K562 (cell line): ENCODE measurements at regions not wholly inside any gene's neighbourhood (a gene's known extent, or its start where the extent isn't known, plus 50 kb on each side); places are given as distances from the start of the nearest gene placed in this dataset.

ENCODE experiments used
- ATAC-seq: fragments of 200-7000 bp; cut with Tn5 transposase; 3 replicates; pipeline ENCODE4 v1.9.1; 2020; ENCODE audit warnings: moderate library complexity
- BruUV-seq: library from RNA; stranded (reverse); fragments of 400-500 nt; replicated peaks from 2 replicates; lab custom pipeline; 2021; lab: Mats Ljungman, UMichigan
- CTCF ChIA-PET: fragments of 300-600 bp; formaldehyde crosslinking; extraction: SDS; loops from one replicate; lab custom pipeline; 2021; ENCODE audit warnings: low intra/inter-chr PET ratio; lab: Yijun Ruan, JAX
- POLR2A ChIA-PET: fragments of 300-600, 350-650 bp; sonication (Branson Sonifier 250); formaldehyde crosslinking; extraction: SDS; loops from one replicate; lab custom pipeline; 2021; ENCODE audit warnings: antibody characterized with exemption, inconsistent platforms; lab: Yijun Ruan, JAX
- DNase-seq, 4 experiments: peaks; one replicate each; pipeline versions ENCODE4 v3.0.0 to v3.0.0-alpha.2; 2011 to 2018; ENCODE audit warnings: low spot score in 3 of 4, mixed read lengths in 3 of 4; ENCODE audit errors: extremely low read depth in 1 of 4
- FAIRE-seq: peaks from 2 replicates; lab custom pipeline; 2011; peaks lifted over from hg19 to GRCh38; lab: Jason Lieb, UNC
- H2AFZ ChIP-seq: 2 replicates; pipeline ENCODE4 v1.6.0; 2011; ENCODE audit warnings: low read depth, low read length, control low read depth, inconsistent platforms
- H3K27ac ChIP-seq: fragments of 200-600 bp; 3 replicates; pipeline ENCODE4 v1.8.0; 2011; ENCODE audit warnings: low read depth, mild to moderate bottlenecking, control low read depth, inconsistent platforms, low read length, moderate library complexity, mixed read lengths; ENCODE audit errors: extremely low read depth
- H3K27me3 ChIP-seq, 2 experiments: fragments of 300-600 bp in 1 of 2; 2 replicates in 1 of 2; 3 replicates in 1 of 2; pipeline versions ENCODE4 v1.6.0 to v1.8.0; 2011; ENCODE audit warnings: inconsistent platforms in 2 of 2, low read length in 2 of 2, mild to moderate bottlenecking in 1 of 2, mixed read lengths in 1 of 2, moderate library complexity in 1 of 2; ENCODE audit not compliant: control insufficient read depth in 2 of 2, insufficient read depth in 2 of 2
- H3K36me3 ChIP-seq: fragments of 300-600 bp; 3 replicates; pipeline ENCODE4 v1.8.0; 2011; ENCODE audit warnings: mild to moderate bottlenecking, low read length, inconsistent platforms; ENCODE audit not compliant: control insufficient read depth, insufficient read depth
- H3K4me1 ChIP-seq, 2 experiments: fragments of 200-600 bp in 1 of 2; replicated peaks in 1 of 2; 2 replicates in 1 of 2; 3 replicates in 1 of 2; pipeline versions ENCODE4 v1.5.1 to v1.8.0; 2011; ENCODE audit warnings: inconsistent platforms in 2 of 2, low read length in 2 of 2, mild to moderate bottlenecking in 1 of 2, mixed read lengths in 1 of 2, moderate library complexity in 1 of 2; ENCODE audit not compliant: control insufficient read depth in 2 of 2, insufficient read depth in 2 of 2
- H3K4me2 ChIP-seq: 2 replicates; pipeline ENCODE4 v1.6.1; 2011; ENCODE audit warnings: low read length, control low read depth, inconsistent platforms, mixed read lengths; ENCODE audit not compliant: insufficient read depth
- H3K4me3 ChIP-seq: fragments of 200-600 bp; sonication (generic), shearing (Covaris generic); 2 replicates; pipeline ENCODE4 v1.5.1; 2016; ENCODE audit warnings: control low read depth, inconsistent platforms
- H3K79me2 ChIP-seq: fragments of 200-600 bp; 3 replicates; pipeline ENCODE4 v1.8.0; 2011; ENCODE audit warnings: low read length, inconsistent platforms; ENCODE audit not compliant: control insufficient read depth, insufficient read depth
- H3K9ac ChIP-seq, 2 experiments: 2 replicates each; pipeline versions ENCODE4 v1.6.0 to v1.6.1; 2011; ENCODE audit warnings: low read depth in 2 of 2, low read length in 2 of 2, control low read depth in 1 of 2, inconsistent platforms in 1 of 2, mild to moderate bottlenecking in 1 of 2, mixed read lengths in 1 of 2; ENCODE audit not compliant: insufficient read depth in 1 of 2
- H3K9me1 ChIP-seq: one replicate; pipeline ENCODE4 v1.6.0; 2011; ENCODE audit warnings: inconsistent platforms, mild to moderate bottlenecking, low read length, moderate library complexity; ENCODE audit not compliant: control insufficient read depth, insufficient read depth
- H3K9me3 ChIP-seq: replicated peaks from 2 replicates; pipeline ENCODE4 v1.5.1; 2011; ENCODE audit warnings: low read depth, low read length, inconsistent platforms; ENCODE audit not compliant: control insufficient read depth, insufficient read depth
- H4K20me1 ChIP-seq: replicated peaks from 2 replicates; pipeline ENCODE4 v1.6.1; 2011; ENCODE audit warnings: low read length, inconsistent platforms, mixed read lengths; ENCODE audit not compliant: control insufficient read depth, insufficient read depth
- ATF3 ChIP-seq, 2 experiments: fragments of 450-650 bp in 1 of 2; sonication (generic) in 1 of 2; formaldehyde crosslinking in 1 of 2; IDR thresholded peaks in 1 of 2; conservative IDR thresholded peaks in 1 of 2; 2 replicates each; pipeline versions ENCODE4 v1.6.1 to v1.8.1; 2016 to 2023; ENCODE audit warnings: mild to moderate bottlenecking in 2 of 2, moderate library complexity in 2 of 2, inconsistent platforms in 1 of 2, missing genetic modification reagents in 1 of 2
- CTCF ChIP-seq, 3 experiments: IDR thresholded peaks in 2 of 3; conservative IDR thresholded peaks in 1 of 3; 2 replicates each; pipeline ENCODE4 v1.5.1; 2011 to 2012; ENCODE audit warnings: low read length in 3 of 3, mild to moderate bottlenecking in 3 of 3, control low read depth in 2 of 3, improper control_type of control experiment in 1 of 3, inconsistent platforms in 1 of 3, low read depth in 1 of 3, mixed read lengths in 1 of 3, moderate library complexity in 1 of 3; ENCODE audit not compliant: insufficient read depth in 2 of 3
- ETV5 ChIP-seq: sonication (generic); formaldehyde crosslinking; IDR thresholded peaks from 2 replicates; pipeline ENCODE4 v1.4.0; 2020; ENCODE audit warnings: low read depth, mild to moderate bottlenecking, missing genetic modification reagents
- MAFF ChIP-seq: IDR thresholded peaks from 2 replicates; pipeline ENCODE4 v1.6.1; 2012; ENCODE audit warnings: low read length, improper control_type of control experiment
- MIER1 ChIP-seq: fragments of 450-650 bp; IDR thresholded peaks from 2 replicates; pipeline ENCODE4 v1.6.1; 2016; ENCODE audit warnings: antibody characterized with exemption, mild to moderate bottlenecking, low read depth
- NR1H2 ChIP-seq: sonication (generic); formaldehyde crosslinking; IDR thresholded peaks from 2 replicates; pipeline ENCODE4 v1.4.0; 2020; ENCODE audit warnings: mild to moderate bottlenecking, missing genetic modification reagents
- POLR2H ChIP-seq: IDR thresholded peaks from 2 replicates; pipeline ENCODE4 v1.6.1; 2016; ENCODE audit warnings: missing genetic modification characterization, low read depth, mild to moderate bottlenecking, control low read depth, missing compliant biosample characterization, moderate library complexity
- PPARD ChIP-seq: fragments of 250-450 bp; sonication (Bioruptor Pico); IDR thresholded peaks from 2 replicates; pipeline ENCODE4 v1.8.0; 2022; ENCODE audit warnings: inconsistent platforms, mild to moderate bottlenecking, moderate library complexity
- PTRF ChIP-seq: fragments of 450-650 bp; IDR thresholded peaks from 2 replicates; pipeline ENCODE4 v1.6.1; 2016; ENCODE audit warnings: mild to moderate bottlenecking, missing genetic modification characterization, missing compliant biosample characterization
- ZNF175 ChIP-seq: fragments of 200-800 bp; sonication (Bioruptor generic); IDR thresholded peaks from 2 replicates; pipeline ENCODE4 v1.6.1; 2016; ENCODE audit warnings: low read depth, mild to moderate bottlenecking, missing genetic modification characterization, missing compliant biosample characterization
- ZNF785 ChIP-seq: fragments of 250-450 bp; sonication (Bioruptor Pico); IDR thresholded peaks from 2 replicates; pipeline ENCODE4 v1.4.0; 2020; ENCODE audit warnings: mild to moderate bottlenecking
- WGBS: fragments of 100-300 bp; shearing (Covaris generic); methylation state at CpG from one replicate; pipeline ENCODE4 v1.1.6; 2016; ENCODE audit warnings: low coverage, mixed read lengths; ENCODE audit not compliant: insufficient coverage; ENCODE audit errors: missing lambda C conversion rate; 5-methylcytosine and 5-hydroxymethylcytosine counted together
- in situ Hi-C: fragments of 300-500 bp; cut with MboI; formaldehyde crosslinking; loops from 4 replicates; pipeline ENCODE4 v1.15.0; 2018; ENCODE audit warnings: inconsistent platforms, mixed read lengths
- intact Hi-C: fragments of 100-400 bp; cut with micrococcal nuclease; formaldehyde crosslinking; loops from 2 replicates; pipeline ENCODE4 v1.14.2; 2022
- TF ChIP-seq, protein P1 (sequence below): sonication (generic); formaldehyde crosslinking; IDR thresholded peaks from 2 replicates; pipeline ENCODE4 v1.8.1; 2022; ENCODE audit warnings: missing genetic modification reagents
- TF ChIP-seq, protein P2 (sequence below): fragments of 250-450 bp; sonication (Bioruptor Pico); IDR thresholded peaks from 2 replicates; pipeline ENCODE4 v1.5.1; 2021; ENCODE audit warnings: mild to moderate bottlenecking
- TF ChIP-seq, protein P3 (sequence below): sonication (generic); formaldehyde crosslinking; IDR thresholded peaks from 2 replicates; pipeline ENCODE4 v1.8.1; 2022; ENCODE audit warnings: missing genetic modification reagents

DNA sequence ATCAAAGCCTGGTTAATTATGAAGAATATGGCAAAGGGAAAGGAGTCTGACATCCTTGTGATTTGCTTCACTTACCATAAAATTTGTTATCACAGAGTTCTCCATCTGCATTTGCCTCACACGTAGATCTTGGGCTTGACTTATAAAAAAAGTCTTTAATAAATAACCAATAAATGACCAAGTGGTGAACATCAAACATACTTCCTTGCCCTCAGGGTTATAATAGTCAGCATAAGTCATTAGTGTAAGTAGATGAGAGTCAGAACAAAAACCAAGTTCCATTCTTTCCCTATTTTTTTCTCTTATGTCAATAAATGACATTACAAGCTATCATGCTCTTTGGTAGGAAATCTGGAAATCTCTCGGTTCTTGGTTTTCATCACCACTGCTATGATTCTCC, 635.4 kb upstream of the ATXN7L3B start:
- DNase-seq: no peak
- Histone ChIP-seq H3K27me3 (no peaks in the 10 kb centered on the region), H4K20me1 (no peaks in the 10 kb centered on the region), H3K4me1 (no peaks in the 10 kb centered on the region), H3K9ac (no peak overlapping the region), H3K27ac (no peak overlapping the region), H3K9me3 (no peaks in the 10 kb centered on the region), H3K9me1 (no peaks in the 10 kb centered on the region), H2AFZ (no peak overlapping the region), H3K79me2 (no peaks in the 10 kb centered on the region), H3K4me3 (no peak overlapping the region), H3K36me3 (no peaks in the 10 kb centered on the region), H3K4me2 (no peak overlapping the region)
- no peak for TF ChIP-seq ATF3 (IDR thresholded peaks at IDR 0.05)
- no peak for TF ChIP-seq ATF3 (CRISPR knock-in tag; conservative IDR thresholded peaks at IDR 0.05)
- TF ChIP-seq, protein P1, sequence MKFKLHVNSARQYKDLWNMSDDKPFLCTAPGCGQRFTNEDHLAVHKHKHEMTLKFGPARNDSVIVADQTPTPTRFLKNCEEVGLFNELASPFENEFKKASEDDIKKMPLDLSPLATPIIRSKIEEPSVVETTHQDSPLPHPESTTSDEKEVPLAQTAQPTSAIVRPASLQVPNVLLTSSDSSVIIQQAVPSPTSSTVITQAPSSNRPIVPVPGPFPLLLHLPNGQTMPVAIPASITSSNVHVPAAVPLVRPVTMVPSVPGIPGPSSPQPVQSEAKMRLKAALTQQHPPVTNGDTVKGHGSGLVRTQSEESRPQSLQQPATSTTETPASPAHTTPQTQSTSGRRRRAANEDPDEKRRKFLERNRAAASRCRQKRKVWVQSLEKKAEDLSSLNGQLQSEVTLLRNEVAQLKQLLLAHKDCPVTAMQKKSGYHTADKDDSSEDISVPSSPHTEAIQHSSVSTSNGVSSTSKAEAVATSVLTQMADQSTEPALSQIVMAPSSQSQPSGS (CRISPR knock-in tag): no peak
- no peak for TF ChIP-seq PPARD (CRISPR knock-in tag)
- TF ChIP-seq ETV5 (CRISPR knock-in tag): no peak
- no peak for TF ChIP-seq POLR2H (tag)
- TF ChIP-seq, protein P2, sequence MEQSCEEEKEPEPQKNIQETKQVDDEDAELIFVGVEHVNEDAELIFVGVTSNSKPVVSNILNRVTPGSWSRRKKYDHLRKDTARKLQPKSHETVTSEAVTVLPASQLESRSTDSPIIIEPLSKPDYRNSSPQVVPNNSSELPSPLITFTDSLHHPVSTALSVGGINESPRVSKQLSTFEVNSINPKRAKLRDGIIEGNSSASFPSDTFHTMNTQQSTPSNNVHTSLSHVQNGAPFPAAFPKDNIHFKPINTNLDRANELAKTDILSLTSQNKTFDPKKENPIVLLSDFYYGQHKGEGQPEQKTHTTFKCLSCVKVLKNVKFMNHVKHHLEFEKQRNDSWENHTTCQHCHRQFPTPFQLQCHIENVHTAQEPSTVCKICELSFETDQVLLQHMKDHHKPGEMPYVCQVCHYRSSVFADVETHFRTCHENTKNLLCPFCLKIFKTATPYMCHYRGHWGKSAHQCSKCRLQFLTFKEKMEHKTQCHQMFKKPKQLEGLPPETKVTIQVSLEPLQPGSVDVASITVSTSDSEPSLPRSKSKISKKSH: no peak
- TF ChIP-seq CTCF (IDR thresholded peaks at IDR 0.05 in 2 of 3, conservative IDR thresholded peaks at IDR 0.05 in 1 of 3; ENCODE audit: insufficient read depth in 2 of 3, low read depth in 1 of 3, low read length in 3 of 3): no peak
- TF ChIP-seq MIER1: no peak
- TF ChIP-seq NR1H2: no peak
- no peak for TF ChIP-seq ZNF175
- no peak for TF ChIP-seq MAFF
- TF ChIP-seq, protein P3, sequence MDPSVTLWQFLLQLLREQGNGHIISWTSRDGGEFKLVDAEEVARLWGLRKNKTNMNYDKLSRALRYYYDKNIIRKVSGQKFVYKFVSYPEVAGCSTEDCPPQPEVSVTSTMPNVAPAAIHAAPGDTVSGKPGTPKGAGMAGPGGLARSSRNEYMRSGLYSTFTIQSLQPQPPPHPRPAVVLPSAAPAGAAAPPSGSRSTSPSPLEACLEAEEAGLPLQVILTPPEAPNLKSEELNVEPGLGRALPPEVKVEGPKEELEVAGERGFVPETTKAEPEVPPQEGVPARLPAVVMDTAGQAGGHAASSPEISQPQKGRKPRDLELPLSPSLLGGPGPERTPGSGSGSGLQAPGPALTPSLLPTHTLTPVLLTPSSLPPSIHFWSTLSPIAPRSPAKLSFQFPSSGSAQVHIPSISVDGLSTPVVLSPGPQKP (CRISPR knock-in tag): no peak
- TF ChIP-seq PTRF (tag): no peak
- no peak for TF ChIP-seq ZNF785
- WGBS: 7% methylated on average over 2 of the region's 2 CpGs
- intact Hi-C loops (no loop called here), in situ Hi-C loops (no loop called here)
- ATAC-seq: no peak
- no TSS peak for BruUV-seq
- FAIRE-seq: no peak
- ChIA-PET POLR2A (no interaction called here), CTCF (no interaction called here)
